Endothelial cell of umbilical vein (primary cell): ENCODE measurements at regions not wholly inside any gene's neighbourhood (a gene's known extent, or its start where the extent isn't known, plus 50 kb on each side); places are given as distances from the start of the nearest gene placed in this dataset.

Source experiments
- BruUV-seq: library from RNA; stranded (reverse); fragments of 400-500 nt; replicated peaks from 2 replicates; lab custom pipeline; 2021; lab: Mats Ljungman, UMichigan
- CTCF ChIA-PET: fragments of 300-600, 350-600 bp; sonication (Branson Sonifier 250); formaldehyde crosslinking; loops from one replicate; lab custom pipeline; 2021; ENCODE audit warnings: antibody characterized with exemption, inconsistent platforms; lab: Charles Lee
- POLR2A ChIA-PET: fragments of 300-600, 350-600 bp; sonication (Branson Sonifier 250); formaldehyde crosslinking; loops from one replicate; lab custom pipeline; 2021; ENCODE audit warnings: antibody characterized with exemption, inconsistent platforms; lab: Charles Lee
- DNase-seq: peaks from one replicate; pipeline ENCODE4 v3.0.0-alpha.2; 2011; ENCODE audit warnings: low read depth, low spot score
- FAIRE-seq: peaks from 2 replicates; lab custom pipeline; 2011; peaks lifted over from hg19 to GRCh38; lab: Jason Lieb, UNC
- H2AFZ ChIP-seq: 2 replicates; pipeline ENCODE4 v1.6.0; 2012; ENCODE audit warnings: low read depth, low read length, control low read depth, inconsistent platforms
- H3K27ac ChIP-seq: 2 replicates; pipeline ENCODE4 v1.5.1; 2011; ENCODE audit warnings: low read depth, mild to moderate bottlenecking, control low read depth, low read length, moderate library complexity; ENCODE audit not compliant: insufficient read depth
- H3K27me3 ChIP-seq, 2 experiments: 2 replicates each; pipeline versions ENCODE4 v1.6.0 to v1.6.1; 2011; ENCODE audit warnings: low read length in 2 of 2, mixed read lengths in 1 of 2; ENCODE audit not compliant: control insufficient read depth in 2 of 2, insufficient read depth in 2 of 2
- H3K36me3 ChIP-seq, 2 experiments: 2 replicates in 1 of 2; 3 replicates in 1 of 2; pipeline ENCODE4 v1.5.1; 2011; ENCODE audit warnings: low read length in 2 of 2, mild to moderate bottlenecking in 1 of 2, moderate library complexity in 1 of 2; ENCODE audit not compliant: control insufficient read depth in 2 of 2, insufficient read depth in 2 of 2; ENCODE audit errors: extremely low read depth in 1 of 2
- H3K4me1 ChIP-seq: 3 replicates; pipeline ENCODE4 v1.5.1; 2011; ENCODE audit warnings: mild to moderate bottlenecking, low read length; ENCODE audit not compliant: control insufficient read depth, insufficient read depth; ENCODE audit errors: extremely low read depth
- H3K4me2 ChIP-seq: 2 replicates; pipeline ENCODE4 v1.6.1; 2011; ENCODE audit warnings: low read length, control low read depth, mixed read lengths; ENCODE audit not compliant: insufficient read depth
- H3K4me3 ChIP-seq, 3 experiments: fragments of 200-600 bp in 1 of 3; sonication (generic), shearing (Covaris generic) in 1 of 3; replicated peaks in 1 of 3; 2 replicates each; pipeline ENCODE4 v1.5.1; 2011 to 2016; ENCODE audit warnings: control low read depth in 3 of 3, low read length in 3 of 3, mild to moderate bottlenecking in 2 of 3, inconsistent platforms in 1 of 3, low read depth in 1 of 3, moderate library complexity in 1 of 3; ENCODE audit not compliant: insufficient read depth in 1 of 3
- H3K79me2 ChIP-seq: 2 replicates; pipeline ENCODE4 v1.6.0; 2012; ENCODE audit warnings: low read length, inconsistent platforms; ENCODE audit not compliant: control insufficient read depth, insufficient read depth
- H3K9ac ChIP-seq: replicated peaks from 2 replicates; pipeline ENCODE3; 2011; ENCODE audit warnings: low read length, control low read depth; ENCODE audit not compliant: insufficient read depth; ENCODE audit errors: extremely low read depth
- H3K9me1 ChIP-seq: replicated peaks from 3 replicates; pipeline ENCODE4 v1.6.0; 2011; ENCODE audit warnings: mild to moderate bottlenecking, low read length; ENCODE audit not compliant: control insufficient read depth, insufficient read depth; ENCODE audit errors: extremely low read depth
- H3K9me3 ChIP-seq: replicated peaks from 2 replicates; pipeline ENCODE4 v1.5.1; 2012; ENCODE audit warnings: low read length, inconsistent platforms; ENCODE audit not compliant: control insufficient read depth, insufficient read depth
- H4K20me1 ChIP-seq: replicated peaks from 2 replicates; pipeline ENCODE3; 2011; ENCODE audit warnings: mild to moderate bottlenecking, low read length; ENCODE audit not compliant: control insufficient read depth, insufficient read depth; ENCODE audit errors: extremely low read depth
- CTCF ChIP-seq, 2 donors: IDR thresholded peaks; 1 replicate in 1 of 2; 2 replicates in 1 of 2; pipeline ENCODE4 v1.5.1; 2011; ENCODE audit warnings: low read length in 2 of 2, mild to moderate bottlenecking in 2 of 2, moderate library complexity in 2 of 2, control low read depth in 1 of 2, inconsistent platforms in 1 of 2, low read depth in 1 of 2; ENCODE audit not compliant: insufficient read depth in 1 of 2; ENCODE audit errors: extremely low read depth in 1 of 2
- EZH2 ChIP-seq: IDR thresholded peaks from 2 replicates; pipeline ENCODE4 v1.6.1; 2012; ENCODE audit warnings: borderline replicate concordance, low read depth, mild to moderate bottlenecking, moderate library complexity, low read length, inconsistent platforms; ENCODE audit not compliant: severe bottlenecking
- FOS ChIP-seq: IDR thresholded peaks from 2 replicates; pipeline ENCODE4 v1.6.1; 2011; ENCODE audit warnings: mild to moderate bottlenecking, low read length, moderate library complexity, borderline replicate concordance; ENCODE audit not compliant: insufficient read depth
- GATA2 ChIP-seq: IDR thresholded peaks from 2 replicates; pipeline ENCODE4 v1.7.0; 2011; ENCODE audit warnings: low read depth, mild to moderate bottlenecking, moderate library complexity, mixed read lengths, low read length; ENCODE audit not compliant: insufficient read length, insufficient read depth
- JUN ChIP-seq: IDR thresholded peaks from 2 replicates; pipeline ENCODE4 v1.6.1; 2011; ENCODE audit warnings: borderline replicate concordance, low read depth; ENCODE audit not compliant: insufficient read length, insufficient read depth
- MAX ChIP-seq: IDR thresholded peaks from 2 replicates; pipeline ENCODE4 v1.6.1; 2011; ENCODE audit not compliant: insufficient read depth, insufficient read length
- MYC ChIP-seq: IDR thresholded peaks from one replicate; pipeline ENCODE4 v1.6.1; 2011; ENCODE audit warnings: mild to moderate bottlenecking, low read depth, low read length
- POLR2A ChIP-seq: IDR thresholded peaks from 2 replicates; pipeline ENCODE4 v1.6.1; 2012; ENCODE audit warnings: low read depth, mild to moderate bottlenecking, control low read depth, low read length
- POLR2AphosphoS5 ChIP-seq: IDR thresholded peaks from 2 replicates; pipeline ENCODE4 v1.6.1; 2012; ENCODE audit warnings: low read depth, mild to moderate bottlenecking, control low read depth, low read length, moderate library complexity; ENCODE audit not compliant: insufficient read depth
- dilution Hi-C: fragments of 300-500 bp; cut with MboI; formaldehyde crosslinking; loops from one replicate; pipeline ENCODE4 v1.15.0; 2019; ENCODE audit warnings: low sequenced_read_pairs; ENCODE audit not compliant: extremely low pct_ligation_motif_present
- intact Hi-C: fragments of 100-400 bp; cut with micrococcal nuclease; formaldehyde crosslinking; loops from one replicate; pipeline ENCODE4 v1.10.0; 2022

- no peaks in the 10 kb centered on the region for H3K9me1 ChIP-seq
- BruUV-seq = no TSS peak
- H3K4me1 ChIP-seq = no peaks in the 10 kb centered on the region
- no peak for DNase-seq
- dilution Hi-C loops = no loop called here
- intact Hi-C loops = no loop called here
- H3K36me3 ChIP-seq = no peaks in the 10 kb centered on the region
- H3K9me3 ChIP-seq = no peaks in the 10 kb centered on the region
- no peaks in the 10 kb centered on the region for H4K20me1 ChIP-seq
- no peak overlapping the region for H3K4me3 ChIP-seq
- no peak overlapping the region for H3K27ac ChIP-seq
- H3K79me2 ChIP-seq = no peaks in the 10 kb centered on the region
- no peak overlapping the region for H3K4me2 ChIP-seq
- no peak for FAIRE-seq
- CTCF ChIA-PET = no interaction called here
- H2AFZ ChIP-seq = no peak overlapping the region
- TF ChIP-seq GATA2 = no peak
- no peak for TF ChIP-seq MYC
- TF ChIP-seq FOS = no peak
- TF ChIP-seq JUN = no peak
- TF ChIP-seq MAX = no peak
- no peak for TF ChIP-seq EZH2
- TF ChIP-seq CTCF (IDR thresholded peaks at IDR 0.05; ENCODE audit: extremely low read depth in 1 of 2, insufficient read depth in 1 of 2, low read depth in 1 of 2, low read length in 2 of 2) = no peak
- TF ChIP-seq POLR2A = no peak
- no peak for TF ChIP-seq POLR2AphosphoS5
- no peaks in the 10 kb centered on the region for H3K27me3 ChIP-seq
- H3K9ac ChIP-seq = no peak overlapping the region
- POLR2A ChIA-PET = no interaction called here
Observed at GRCh38 chr5:58201922-58202648, 257.8 kb downstream of the PLK2 start.
